SK-N-SH treated with all-trans-retinoic acid at 6 μM for 48 hours (cell line): ENCODE measurements at regions not wholly inside any gene's neighbourhood (a gene's known extent, or its start where the extent isn't known, plus 50 kb on each side); places are given as distances from the start of the nearest gene placed in this dataset.

Source experiments
- ARNTL ChIP-seq: fragments of 450-650 bp; formaldehyde crosslinking; IDR thresholded peaks from 2 replicates; pipeline ENCODE4 v1.5.0; 2020; ENCODE audit warnings: low read depth, mild to moderate bottlenecking, moderate library complexity, borderline replicate concordance
- CREB5 ChIP-seq: fragments of 250-450 bp; sonication (Bioruptor Pico); IDR thresholded peaks from 2 replicates; pipeline ENCODE4 v1.5.1; 2020; ENCODE audit warnings: low read depth, mild to moderate bottlenecking, moderate library complexity
- ESRRG ChIP-seq: fragments of 250-450 bp; sonication (Bioruptor Pico); IDR thresholded peaks from 2 replicates; pipeline ENCODE4 v1.6.1; 2021; ENCODE audit warnings: mild to moderate bottlenecking
- ISL1 ChIP-seq: fragments of 250-450 bp; sonication (Bioruptor Pico); IDR thresholded peaks from 2 replicates; pipeline ENCODE4 v2.1.2; 2022; ENCODE audit warnings: mild to moderate bottlenecking, moderate library complexity
- OSR1 ChIP-seq: fragments of 250-450 bp; sonication (Bioruptor Pico); IDR thresholded peaks from 2 replicates; pipeline ENCODE4 v1.8.0; 2022; ENCODE audit warnings: moderate library complexity, mild to moderate bottlenecking, inconsistent platforms
- RARB ChIP-seq: fragments of 250-450 bp; sonication (Bioruptor Pico); IDR thresholded peaks from 2 replicates; pipeline ENCODE4 v1.8.0; 2021; ENCODE audit warnings: mild to moderate bottlenecking, moderate library complexity
- TCF4 ChIP-seq: fragments of 250-450 bp; sonication (Bioruptor Pico); IDR thresholded peaks from 2 replicates; pipeline ENCODE4 v1.8.0; 2021; ENCODE audit warnings: mild to moderate bottlenecking, moderate library complexity, borderline replicate concordance
- ZC3H10 ChIP-seq: fragments of 250-450 bp; sonication (Bioruptor Pico); IDR thresholded peaks from 2 replicates; pipeline ENCODE4 v1.5.1; 2021; ENCODE audit warnings: mild to moderate bottlenecking, moderate library complexity
- ZFP3 ChIP-seq: fragments of 250-450 bp; sonication (Bioruptor Pico); IDR thresholded peaks from 2 replicates; pipeline ENCODE4 v1.5.0; 2020; ENCODE audit warnings: mild to moderate bottlenecking, moderate library complexity
- TF ChIP-seq, protein P1 (sequence below): fragments of 250-450 bp; sonication (Bioruptor Pico); IDR thresholded peaks from 2 replicates; pipeline ENCODE4 v1.8.0; 2020; ENCODE audit warnings: mild to moderate bottlenecking, moderate library complexity, borderline replicate concordance
- TF ChIP-seq, protein P2 (sequence below): fragments of 250-450 bp; sonication (Bioruptor Pico); IDR thresholded peaks from 2 replicates; pipeline ENCODE4 v1.5.0; 2020; ENCODE audit warnings: mild to moderate bottlenecking, moderate library complexity
- TF ChIP-seq, protein P3 (sequence below): fragments of 250-450 bp; sonication (Bioruptor Pico); IDR thresholded peaks from 2 replicates; pipeline ENCODE4 v1.8.0; 2021; ENCODE audit warnings: low read depth, mild to moderate bottlenecking, moderate library complexity, borderline replicate concordance

DNA sequence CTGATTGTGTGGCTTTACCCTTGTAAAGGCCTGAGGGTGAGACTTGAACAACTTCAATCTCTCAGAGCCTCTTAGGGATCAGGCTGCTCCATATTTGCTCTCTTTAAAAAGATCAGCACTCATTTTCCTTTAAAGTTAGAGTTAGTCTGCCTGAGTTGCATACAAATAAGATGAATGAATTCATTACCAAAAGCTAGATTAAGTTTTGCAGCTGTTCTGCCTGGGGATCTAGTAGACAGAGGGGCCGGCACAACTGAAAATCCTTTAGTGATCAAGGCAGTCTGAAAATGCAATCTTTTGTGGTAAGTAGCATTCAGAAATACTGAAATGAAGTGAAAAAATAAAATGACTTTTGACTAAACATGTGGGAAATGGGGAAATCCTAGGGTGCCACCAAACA, 264.0 kb downstream of the MAN2A1 start:
- TF ChIP-seq, protein P1, sequence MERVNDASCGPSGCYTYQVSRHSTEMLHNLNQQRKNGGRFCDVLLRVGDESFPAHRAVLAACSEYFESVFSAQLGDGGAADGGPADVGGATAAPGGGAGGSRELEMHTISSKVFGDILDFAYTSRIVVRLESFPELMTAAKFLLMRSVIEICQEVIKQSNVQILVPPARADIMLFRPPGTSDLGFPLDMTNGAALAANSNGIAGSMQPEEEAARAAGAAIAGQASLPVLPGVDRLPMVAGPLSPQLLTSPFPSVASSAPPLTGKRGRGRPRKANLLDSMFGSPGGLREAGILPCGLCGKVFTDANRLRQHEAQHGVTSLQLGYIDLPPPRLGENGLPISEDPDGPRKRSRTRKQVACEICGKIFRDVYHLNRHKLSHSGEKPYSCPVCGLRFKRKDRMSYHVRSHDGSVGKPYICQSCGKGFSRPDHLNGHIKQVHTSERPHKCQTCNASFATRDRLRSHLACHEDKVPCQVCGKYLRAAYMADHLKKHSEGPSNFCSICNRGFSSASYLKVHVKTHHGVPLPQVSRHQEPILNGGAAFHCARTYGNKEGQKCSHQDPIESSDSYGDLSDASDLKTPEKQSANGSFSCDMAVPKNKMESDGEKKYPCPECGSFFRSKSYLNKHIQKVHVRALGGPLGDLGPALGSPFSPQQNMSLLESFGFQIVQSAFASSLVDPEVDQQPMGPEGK (CRISPR knock-in tag) = no peak
- TF ChIP-seq ZFP3 (CRISPR knock-in tag) = no peak
- no peak for TF ChIP-seq ZC3H10 (CRISPR knock-in tag)
- no peak for TF ChIP-seq OSR1 (CRISPR knock-in tag)
- TF ChIP-seq, protein P2, sequence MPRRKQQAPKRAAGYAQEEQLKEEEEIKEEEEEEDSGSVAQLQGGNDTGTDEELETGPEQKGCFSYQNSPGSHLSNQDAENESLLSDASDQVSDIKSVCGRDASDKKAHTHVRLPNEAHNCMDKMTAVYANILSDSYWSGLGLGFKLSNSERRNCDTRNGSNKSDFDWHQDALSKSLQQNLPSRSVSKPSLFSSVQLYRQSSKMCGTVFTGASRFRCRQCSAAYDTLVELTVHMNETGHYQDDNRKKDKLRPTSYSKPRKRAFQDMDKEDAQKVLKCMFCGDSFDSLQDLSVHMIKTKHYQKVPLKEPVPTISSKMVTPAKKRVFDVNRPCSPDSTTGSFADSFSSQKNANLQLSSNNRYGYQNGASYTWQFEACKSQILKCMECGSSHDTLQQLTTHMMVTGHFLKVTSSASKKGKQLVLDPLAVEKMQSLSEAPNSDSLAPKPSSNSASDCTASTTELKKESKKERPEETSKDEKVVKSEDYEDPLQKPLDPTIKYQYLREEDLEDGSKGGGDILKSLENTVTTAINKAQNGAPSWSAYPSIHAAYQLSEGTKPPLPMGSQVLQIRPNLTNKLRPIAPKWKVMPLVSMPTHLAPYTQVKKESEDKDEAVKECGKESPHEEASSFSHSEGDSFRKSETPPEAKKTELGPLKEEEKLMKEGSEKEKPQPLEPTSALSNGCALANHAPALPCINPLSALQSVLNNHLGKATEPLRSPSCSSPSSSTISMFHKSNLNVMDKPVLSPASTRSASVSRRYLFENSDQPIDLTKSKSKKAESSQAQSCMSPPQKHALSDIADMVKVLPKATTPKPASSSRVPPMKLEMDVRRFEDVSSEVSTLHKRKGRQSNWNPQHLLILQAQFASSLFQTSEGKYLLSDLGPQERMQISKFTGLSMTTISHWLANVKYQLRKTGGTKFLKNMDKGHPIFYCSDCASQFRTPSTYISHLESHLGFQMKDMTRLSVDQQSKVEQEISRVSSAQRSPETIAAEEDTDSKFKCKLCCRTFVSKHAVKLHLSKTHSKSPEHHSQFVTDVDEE (CRISPR knock-in tag) = no peak
- TF ChIP-seq ESRRG (CRISPR knock-in tag) = no peak
- no peak for TF ChIP-seq ARNTL (CRISPR knock-in tag)
- no peak for TF ChIP-seq RARB
- no peak for TF ChIP-seq ISL1 (CRISPR knock-in tag)
- TF ChIP-seq CREB5 (CRISPR knock-in tag) = no peak
- no peak for TF ChIP-seq TCF4 (CRISPR knock-in tag)
- TF ChIP-seq, protein P3, sequence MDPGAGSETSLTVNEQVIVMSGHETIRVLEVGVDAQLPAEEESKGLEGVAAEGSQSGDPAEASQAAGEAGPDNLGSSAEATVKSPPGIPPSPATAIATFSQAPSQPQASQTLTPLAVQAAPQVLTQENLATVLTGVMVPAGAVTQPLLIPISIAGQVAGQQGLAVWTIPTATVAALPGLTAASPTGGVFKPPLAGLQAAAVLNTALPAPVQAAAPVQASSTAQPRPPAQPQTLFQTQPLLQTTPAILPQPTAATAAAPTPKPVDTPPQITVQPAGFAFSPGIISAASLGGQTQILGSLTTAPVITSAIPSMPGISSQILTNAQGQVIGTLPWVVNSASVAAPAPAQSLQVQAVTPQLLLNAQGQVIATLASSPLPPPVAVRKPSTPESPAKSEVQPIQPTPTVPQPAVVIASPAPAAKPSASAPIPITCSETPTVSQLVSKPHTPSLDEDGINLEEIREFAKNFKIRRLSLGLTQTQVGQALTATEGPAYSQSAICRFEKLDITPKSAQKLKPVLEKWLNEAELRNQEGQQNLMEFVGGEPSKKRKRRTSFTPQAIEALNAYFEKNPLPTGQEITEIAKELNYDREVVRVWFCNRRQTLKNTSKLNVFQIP (CRISPR knock-in tag) = no peak
